ENCODE measurements at regions not wholly inside any gene's neighbourhood (a gene's known extent, or its start where the extent isn't known, plus 50 kb on each side); places are given as distances from the start of the nearest gene placed in this dataset.

DNA sequence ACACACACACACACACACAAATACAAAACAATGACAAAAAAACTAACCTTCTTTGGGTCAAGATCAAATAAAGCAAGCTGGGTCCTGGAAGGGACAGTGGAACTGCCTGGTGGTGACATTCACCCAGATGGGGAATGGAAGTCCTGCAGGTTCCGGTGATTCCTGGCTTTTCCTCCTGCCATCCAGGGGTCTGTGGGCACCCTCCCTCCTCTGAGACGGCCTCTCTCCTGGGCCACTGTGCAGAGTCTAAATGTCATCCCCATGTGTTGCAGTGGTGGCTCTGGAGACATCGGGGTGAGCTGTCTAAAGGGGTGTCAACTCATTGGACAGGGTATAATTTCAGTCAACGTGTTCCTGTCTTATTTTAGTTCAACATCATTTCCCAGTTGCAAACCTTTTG lies 248.2 kb downstream of the ZNF536 start:
- ChIA-PET POLR2A (no interaction called here), CTCF (no interaction called here)
- no peak for DNase-seq (ENCODE audit: low read depth)
- no peak overlapping the region for H3K4me3 ChIP-seq (ENCODE audit: low read depth, low read length)
- no peaks in the 10 kb centered on the region for H3K36me3 ChIP-seq (ENCODE audit: control insufficient read depth, insufficient read depth, low read length)
- TF ChIP-seq, protein P1, sequence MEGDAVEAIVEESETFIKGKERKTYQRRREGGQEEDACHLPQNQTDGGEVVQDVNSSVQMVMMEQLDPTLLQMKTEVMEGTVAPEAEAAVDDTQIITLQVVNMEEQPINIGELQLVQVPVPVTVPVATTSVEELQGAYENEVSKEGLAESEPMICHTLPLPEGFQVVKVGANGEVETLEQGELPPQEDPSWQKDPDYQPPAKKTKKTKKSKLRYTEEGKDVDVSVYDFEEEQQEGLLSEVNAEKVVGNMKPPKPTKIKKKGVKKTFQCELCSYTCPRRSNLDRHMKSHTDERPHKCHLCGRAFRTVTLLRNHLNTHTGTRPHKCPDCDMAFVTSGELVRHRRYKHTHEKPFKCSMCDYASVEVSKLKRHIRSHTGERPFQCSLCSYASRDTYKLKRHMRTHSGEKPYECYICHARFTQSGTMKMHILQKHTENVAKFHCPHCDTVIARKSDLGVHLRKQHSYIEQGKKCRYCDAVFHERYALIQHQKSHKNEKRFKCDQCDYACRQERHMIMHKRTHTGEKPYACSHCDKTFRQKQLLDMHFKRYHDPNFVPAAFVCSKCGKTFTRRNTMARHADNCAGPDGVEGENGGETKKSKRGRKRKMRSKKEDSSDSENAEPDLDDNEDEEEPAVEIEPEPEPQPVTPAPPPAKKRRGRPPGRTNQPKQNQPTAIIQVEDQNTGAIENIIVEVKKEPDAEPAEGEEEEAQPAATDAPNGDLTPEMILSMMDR (IDR thresholded peaks at IDR 0.05; ENCODE audit: insufficient read depth, low read depth, low read length), result no peak
- H3K27me3 ChIP-seq (ENCODE audit: control insufficient read depth, insufficient read depth, low read length), result no peaks in the 10 kb centered on the region

DNA sequence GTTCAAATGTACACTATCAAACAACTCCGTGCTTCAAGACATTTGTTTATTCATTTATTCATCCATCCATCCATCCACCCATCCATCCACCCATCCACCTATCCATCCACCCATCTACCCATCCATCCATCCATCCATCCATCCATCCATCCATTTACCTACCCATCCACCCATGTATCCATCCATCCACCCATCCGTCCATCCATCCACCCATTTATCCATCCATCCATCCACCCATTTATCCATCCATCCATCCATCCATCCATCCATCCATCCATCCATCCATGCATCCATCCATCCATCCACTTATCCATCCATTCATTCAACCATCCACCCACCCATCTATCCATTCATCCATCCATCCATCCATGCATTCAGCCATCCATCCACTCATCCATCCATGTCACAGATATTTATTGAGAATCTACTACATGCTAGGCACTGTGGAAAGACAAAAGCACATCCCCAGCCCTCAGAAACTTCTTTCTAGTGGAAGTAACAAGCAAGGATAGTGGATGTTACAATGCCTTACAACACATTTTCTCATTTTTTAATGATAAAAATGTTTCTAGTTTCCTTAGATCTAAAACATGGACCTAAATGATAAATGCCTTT lies 237.6 kb downstream of the ZNF536 start:
- H3K4me3 ChIP-seq (ENCODE audit: low read depth, low read length), result no peak overlapping the region
- TF ChIP-seq, protein P1 (IDR thresholded peaks at IDR 0.05; ENCODE audit: insufficient read depth, low read depth, low read length), result no peak
- H3K27me3 ChIP-seq (ENCODE audit: control insufficient read depth, insufficient read depth, low read length), result no peaks in the 10 kb centered on the region
- no peak for DNase-seq (ENCODE audit: low read depth)
- ChIA-PET POLR2A (no interaction called here), CTCF (no interaction called here)
- H3K36me3 ChIP-seq (ENCODE audit: control insufficient read depth, insufficient read depth, low read length), result no peaks in the 10 kb centered on the region

DNA sequence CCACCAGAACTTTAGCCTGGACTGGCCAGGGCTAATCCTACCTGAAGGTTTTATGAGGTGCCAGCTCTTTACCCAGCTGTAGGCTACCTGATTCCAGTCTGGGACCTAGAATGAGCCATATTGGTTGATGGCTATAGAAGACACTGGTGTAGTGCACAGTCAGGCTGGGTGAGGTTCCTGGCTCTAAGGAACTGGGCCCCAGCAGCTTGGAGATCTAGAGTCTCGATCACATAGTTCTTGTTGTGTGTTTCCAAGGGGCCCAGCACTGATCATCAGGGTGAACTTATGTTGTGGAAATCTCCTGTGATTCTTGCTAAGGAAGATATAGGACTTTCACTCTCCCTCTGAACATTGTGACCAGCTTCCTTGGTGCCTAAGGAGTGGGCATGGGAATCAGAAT lies 236.3 kb downstream of the ZNF536 start:
- ChIA-PET CTCF (no interaction called here), POLR2A (no interaction called here)
- H3K27me3 ChIP-seq (ENCODE audit: control insufficient read depth, insufficient read depth, low read length), result no peaks in the 10 kb centered on the region

More for the DNA sequence above, 236.3 kb downstream of the ZNF536 start:
- H3K4me3 ChIP-seq (ENCODE audit: low read depth, low read length), result no peak overlapping the region
- TF ChIP-seq, protein P1 (IDR thresholded peaks at IDR 0.05; ENCODE audit: insufficient read depth, low read depth, low read length), result no peak
- no peaks in the 10 kb centered on the region for H3K36me3 ChIP-seq (ENCODE audit: control insufficient read depth, insufficient read depth, low read length)
- no peak for DNase-seq (ENCODE audit: low read depth)
